HG03378 (cell line): ENCODE measurements at regions not wholly inside any gene's neighbourhood (a gene's known extent, or its start where the extent isn't known, plus 50 kb on each side); places are given as distances from the start of the nearest gene placed in this dataset.
"Not testable (repeated sequence)": the region's sequence is repeated elsewhere in the genome, so short reads cannot be mapped to it uniquely, and the experiment has no call there.

ENCODE experiments used
- ATAC-seq: cut with Tn5 transposase; IDR thresholded peaks from one replicate; pipeline ENCODE4 v1.9.1; 2021; ENCODE audit warnings: mild to moderate bottlenecking, moderate library complexity; ENCODE audit not compliant: unreplicated experiment

GRCh38 chr2:129008055-129008880, 689.6 kb upstream of the HS6ST1 start:
- ATAC-seq = no peak

- ATAC-seq = no peak
Observed at GRCh38 chr2:129008881-129009554, 690.4 kb upstream of the HS6ST1 start.

- no peak for ATAC-seq
Observed at GRCh38 chr2:129009555-129010146, 691.0 kb upstream of the HS6ST1 start.

GRCh38 chr2:129010262-129010661, 691.6 kb upstream of the HS6ST1 start:
- ATAC-seq = no peak

GRCh38 chr2:129011466-129012061, 692.9 kb upstream of the HS6ST1 start:
- ATAC-seq = no peak

GRCh38 chr2:129014432-129014831, 695.8 kb upstream of the HS6ST1 start:
- ATAC-seq = no peak

- ATAC-seq = no peak
Observed at GRCh38 chr2:129015397-129016285, 697.0 kb upstream of the HS6ST1 start.

GRCh38 chr2:129016972-129017371, 698.3 kb upstream of the HS6ST1 start:
- no peak for ATAC-seq

GRCh38 chr2:129024796-129025195, 706.1 kb upstream of the HS6ST1 start:
- ATAC-seq = no peak

GRCh38 chr2:129035992-129036391, 717.3 kb upstream of the HS6ST1 start:
- no peak for ATAC-seq

GRCh38 chr2:129043677-129044076, 725.0 kb upstream of the HS6ST1 start:
- not testable (repeated sequence) for ATAC-seq

GRCh38 chr2:129046475-129046874, 727.8 kb upstream of the HS6ST1 start:
- not testable (repeated sequence) for ATAC-seq

GRCh38 chr2:129050101-129050500, 731.4 kb upstream of the HS6ST1 start:
- ATAC-seq = no peak

GRCh38 chr2:129055242-129055641, 736.6 kb upstream of the HS6ST1 start:
- ATAC-seq = no peak

- ATAC-seq = no peak
Observed at GRCh38 chr2:129055824-129056223, 737.2 kb upstream of the HS6ST1 start.

GRCh38 chr2:129056309-129056958, 737.8 kb upstream of the HS6ST1 start:
- ATAC-seq = no peak

- ATAC-seq = no peak
Observed at GRCh38 chr2:129056959-129057317, 738.3 kb upstream of the HS6ST1 start.

GRCh38 chr2:129058981-129059380, 740.3 kb upstream of the HS6ST1 start:
- no peak for ATAC-seq

GRCh38 chr2:129059476-129059875, 740.8 kb upstream of the HS6ST1 start:
- no peak for ATAC-seq
